BJ (cell line): ENCODE measurements at regions not wholly inside any gene's neighbourhood (a gene's known extent, or its start where the extent isn't known, plus 50 kb on each side); places are given as distances from the start of the nearest gene placed in this dataset.

Experiments used
- CTCF ChIA-PET: fragments of 350-600 bp; formaldehyde crosslinking; extraction: SDS; loops from one replicate; lab custom pipeline; 2021; ENCODE audit warnings: antibody characterized with exemption, inconsistent platforms; lab: Yijun Ruan, JAX
- POLR2A ChIA-PET: fragments of 300-600 bp; sonication (Branson Sonifier 250); formaldehyde crosslinking; extraction: SDS; loops from one replicate; lab custom pipeline; 2021; ENCODE audit warnings: antibody characterized with exemption; lab: Charles Lee
- DNase-seq: peaks from one replicate; pipeline ENCODE4 v3.0.0-alpha.2; 2011; ENCODE audit warnings: low read depth
- H3K27me3 ChIP-seq: 2 replicates; pipeline ENCODE4 v1.6.0; 2011; ENCODE audit warnings: low read length; ENCODE audit not compliant: control insufficient read depth, insufficient read depth
- H3K36me3 ChIP-seq: 2 replicates; pipeline ENCODE4 v1.5.1; 2011; ENCODE audit warnings: low read length; ENCODE audit not compliant: control insufficient read depth, insufficient read depth
- H3K4me3 ChIP-seq: 2 replicates; pipeline ENCODE4 v1.5.1; 2011; ENCODE audit warnings: low read depth, mild to moderate bottlenecking, control low read depth, low read length
- TF ChIP-seq, protein P1 (sequence below): IDR thresholded peaks from 2 replicates; pipeline ENCODE4 v1.5.1; 2011; ENCODE audit warnings: low read depth, mild to moderate bottlenecking, control low read depth, inconsistent platforms, low read length, moderate library complexity; ENCODE audit not compliant: insufficient read depth

DNA sequence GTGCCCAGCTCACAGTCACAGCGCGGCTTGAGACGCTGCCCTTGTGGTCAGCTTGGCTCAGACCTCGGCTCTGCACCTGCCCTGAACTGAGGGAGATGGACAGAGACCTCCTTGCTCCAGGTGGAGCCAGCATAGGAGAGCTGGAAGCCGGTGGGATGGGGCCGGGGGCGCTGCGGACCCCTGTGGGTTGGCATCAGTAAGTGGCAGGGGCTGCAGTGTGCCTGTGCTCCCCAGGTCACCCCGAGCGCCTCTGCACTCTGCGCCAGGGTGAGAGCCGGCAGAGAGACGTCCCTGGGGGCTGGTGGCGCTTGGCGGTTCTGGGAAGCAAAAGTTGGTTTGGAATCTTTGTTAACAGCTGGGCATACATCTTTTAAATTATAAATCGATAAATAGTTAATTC lies 105.6 kb upstream of the TTC34 start:
- ChIA-PET POLR2A (no interaction called here), CTCF (no interaction called here)
- no peak overlapping the region for H3K4me3 ChIP-seq
- DNase-seq = no peak
- no peaks in the 10 kb centered on the region for H3K36me3 ChIP-seq
- TF ChIP-seq, protein P1, sequence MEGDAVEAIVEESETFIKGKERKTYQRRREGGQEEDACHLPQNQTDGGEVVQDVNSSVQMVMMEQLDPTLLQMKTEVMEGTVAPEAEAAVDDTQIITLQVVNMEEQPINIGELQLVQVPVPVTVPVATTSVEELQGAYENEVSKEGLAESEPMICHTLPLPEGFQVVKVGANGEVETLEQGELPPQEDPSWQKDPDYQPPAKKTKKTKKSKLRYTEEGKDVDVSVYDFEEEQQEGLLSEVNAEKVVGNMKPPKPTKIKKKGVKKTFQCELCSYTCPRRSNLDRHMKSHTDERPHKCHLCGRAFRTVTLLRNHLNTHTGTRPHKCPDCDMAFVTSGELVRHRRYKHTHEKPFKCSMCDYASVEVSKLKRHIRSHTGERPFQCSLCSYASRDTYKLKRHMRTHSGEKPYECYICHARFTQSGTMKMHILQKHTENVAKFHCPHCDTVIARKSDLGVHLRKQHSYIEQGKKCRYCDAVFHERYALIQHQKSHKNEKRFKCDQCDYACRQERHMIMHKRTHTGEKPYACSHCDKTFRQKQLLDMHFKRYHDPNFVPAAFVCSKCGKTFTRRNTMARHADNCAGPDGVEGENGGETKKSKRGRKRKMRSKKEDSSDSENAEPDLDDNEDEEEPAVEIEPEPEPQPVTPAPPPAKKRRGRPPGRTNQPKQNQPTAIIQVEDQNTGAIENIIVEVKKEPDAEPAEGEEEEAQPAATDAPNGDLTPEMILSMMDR = no peak
- no peaks in the 10 kb centered on the region for H3K27me3 ChIP-seq

DNA sequence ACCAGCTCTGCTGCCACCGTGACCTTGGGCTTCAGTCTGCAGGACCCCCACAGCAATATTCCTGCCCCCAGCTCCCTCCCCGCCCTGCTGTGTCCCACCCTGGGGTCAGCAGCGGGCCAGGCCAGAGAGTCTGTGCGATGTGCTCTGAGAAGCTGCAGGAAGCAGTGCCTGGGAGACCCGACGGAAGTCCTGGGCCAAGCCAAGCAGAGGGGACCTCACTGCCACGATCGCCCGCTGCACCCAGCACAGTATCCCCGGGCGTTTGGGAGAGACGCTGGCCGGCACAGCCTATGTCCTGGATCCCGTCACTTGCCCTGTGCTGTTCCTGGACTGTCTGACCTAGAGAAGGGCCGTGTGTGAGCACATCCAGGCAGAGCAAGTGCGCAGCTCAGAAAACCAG lies 106.6 kb upstream of the TTC34 start:
- H3K27me3 ChIP-seq = no peaks in the 10 kb centered on the region
- ChIA-PET CTCF (no interaction called here), POLR2A (no interaction called here)
- H3K36me3 ChIP-seq = no peaks in the 10 kb centered on the region
- DNase-seq = no peak
- H3K4me3 ChIP-seq = no peak overlapping the region
- TF ChIP-seq, protein P1 = no peak

DNA sequence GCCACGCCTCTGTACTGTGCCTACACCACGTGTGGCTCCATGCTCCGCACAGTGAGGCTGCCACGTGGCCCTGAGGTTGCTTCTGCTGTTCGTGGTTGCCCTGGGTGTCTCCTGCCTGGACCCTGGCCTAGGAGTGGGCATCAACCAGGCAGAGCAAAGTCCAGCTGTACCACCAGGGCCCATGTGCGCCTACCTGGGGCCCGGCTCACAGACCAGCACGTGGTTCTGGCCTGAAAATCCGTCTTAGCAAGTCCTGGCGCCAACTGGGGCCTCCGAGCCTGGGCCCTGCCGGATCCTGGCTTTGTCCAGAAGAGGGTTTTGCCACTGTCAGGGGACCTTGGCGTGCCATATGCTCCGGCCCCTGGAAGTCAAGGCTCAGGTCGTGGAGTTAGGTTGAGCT lies 107.1 kb upstream of the TTC34 start:
- ChIA-PET POLR2A (no interaction called here), CTCF (no interaction called here)
- Histone ChIP-seq H3K27me3 (no peaks in the 10 kb centered on the region), H3K4me3 (no peak overlapping the region), H3K36me3 (no peaks in the 10 kb centered on the region)
- no peak for DNase-seq
- TF ChIP-seq, protein P1 = no peak

DNA sequence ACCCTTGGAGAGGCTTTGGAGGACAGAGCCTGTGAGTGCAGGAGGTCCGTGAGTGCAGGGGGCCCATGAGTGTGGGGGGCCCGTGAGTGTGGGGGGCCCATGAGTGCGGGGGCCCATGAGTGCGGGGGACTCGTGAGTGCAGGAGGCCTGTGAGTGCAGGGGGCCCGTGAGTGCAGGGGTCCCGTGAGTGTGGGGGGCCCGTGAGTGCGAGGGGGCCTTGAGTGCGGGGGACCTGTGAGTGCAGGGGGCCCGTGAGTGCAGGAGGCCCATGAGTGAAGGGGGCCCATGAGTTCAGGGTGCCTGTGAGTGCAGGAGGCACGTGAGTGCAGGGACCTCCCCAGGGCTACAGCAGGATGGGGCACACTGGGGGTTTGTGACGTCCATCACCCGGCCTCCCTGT lies 108.3 kb upstream of the TTC34 start:
- no peak for DNase-seq
- no peaks in the 10 kb centered on the region for H3K36me3 ChIP-seq
- TF ChIP-seq, protein P1 = no peak
- no peaks in the 10 kb centered on the region for H3K27me3 ChIP-seq
- H3K4me3 ChIP-seq = no peak overlapping the region
- CTCF ChIA-PET = no interaction called here
- POLR2A ChIA-PET = no interaction called here

DNA sequence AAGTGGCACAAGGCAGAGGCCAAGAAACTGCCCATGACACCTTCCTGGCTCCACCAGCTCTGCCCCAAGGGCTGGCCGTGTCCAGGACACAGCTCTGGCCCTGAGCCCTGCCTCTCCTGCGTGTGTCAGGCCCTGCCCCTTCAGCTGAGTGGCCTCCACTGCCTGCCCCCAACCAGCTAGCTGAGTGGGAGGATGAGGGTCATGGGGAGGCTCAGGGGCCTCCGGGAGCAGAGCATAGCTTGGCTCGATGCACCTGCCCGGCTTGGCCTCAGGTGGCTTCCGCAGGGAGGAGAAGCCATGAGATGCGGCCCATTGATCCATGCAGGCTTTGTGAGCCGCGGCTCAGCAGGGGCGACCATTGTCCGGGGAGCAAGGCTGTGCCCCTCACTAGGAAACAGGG lies 108.7 kb upstream of the TTC34 start:
- TF ChIP-seq, protein P1 = no peak
- no peaks in the 10 kb centered on the region for H3K36me3 ChIP-seq
- no peak overlapping the region for H3K4me3 ChIP-seq
- no peaks in the 10 kb centered on the region for H3K27me3 ChIP-seq
- CTCF ChIA-PET = no interaction called here
- no peak for DNase-seq
- POLR2A ChIA-PET = no interaction called here
